ENCODE measurements at regions not wholly inside any gene's neighbourhood (a gene's known extent, or its start where the extent isn't known, plus 50 kb on each side); places are given as distances from the start of the nearest gene placed in this dataset.

DNA sequence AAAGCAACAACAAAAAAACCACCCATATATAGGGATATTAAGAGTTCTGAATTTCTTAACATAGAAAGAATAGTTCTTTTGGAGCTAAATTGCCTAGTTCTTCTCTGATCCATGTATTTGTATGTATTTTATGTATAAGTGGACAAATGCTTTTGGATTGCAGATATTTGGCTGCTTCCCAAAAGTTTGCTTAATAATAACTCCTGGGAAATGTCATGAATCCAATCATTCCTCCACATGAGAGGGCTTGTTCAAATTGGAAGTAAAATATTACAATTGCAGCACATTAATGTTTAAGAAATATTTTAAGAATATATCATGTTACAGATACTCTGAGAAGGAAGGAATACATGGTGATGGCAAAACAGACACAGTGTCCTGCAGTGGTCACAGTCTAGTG is 71.5 kb upstream of the PAGE3 start:
- TF ChIP-seq POLR2A (IDR thresholded peaks at IDR 0.05), result no peak
- TF ChIP-seq, protein P1, sequence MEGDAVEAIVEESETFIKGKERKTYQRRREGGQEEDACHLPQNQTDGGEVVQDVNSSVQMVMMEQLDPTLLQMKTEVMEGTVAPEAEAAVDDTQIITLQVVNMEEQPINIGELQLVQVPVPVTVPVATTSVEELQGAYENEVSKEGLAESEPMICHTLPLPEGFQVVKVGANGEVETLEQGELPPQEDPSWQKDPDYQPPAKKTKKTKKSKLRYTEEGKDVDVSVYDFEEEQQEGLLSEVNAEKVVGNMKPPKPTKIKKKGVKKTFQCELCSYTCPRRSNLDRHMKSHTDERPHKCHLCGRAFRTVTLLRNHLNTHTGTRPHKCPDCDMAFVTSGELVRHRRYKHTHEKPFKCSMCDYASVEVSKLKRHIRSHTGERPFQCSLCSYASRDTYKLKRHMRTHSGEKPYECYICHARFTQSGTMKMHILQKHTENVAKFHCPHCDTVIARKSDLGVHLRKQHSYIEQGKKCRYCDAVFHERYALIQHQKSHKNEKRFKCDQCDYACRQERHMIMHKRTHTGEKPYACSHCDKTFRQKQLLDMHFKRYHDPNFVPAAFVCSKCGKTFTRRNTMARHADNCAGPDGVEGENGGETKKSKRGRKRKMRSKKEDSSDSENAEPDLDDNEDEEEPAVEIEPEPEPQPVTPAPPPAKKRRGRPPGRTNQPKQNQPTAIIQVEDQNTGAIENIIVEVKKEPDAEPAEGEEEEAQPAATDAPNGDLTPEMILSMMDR (IDR thresholded peaks at IDR 0.05), result no peak
